Mesenchymal stem cell (in vitro differentiated cells and primary cell): ENCODE measurements at regions not wholly inside any gene's neighbourhood (a gene's known extent, or its start where the extent isn't known, plus 50 kb on each side); places are given as distances from the start of the nearest gene placed in this dataset.

Experiments
- DNase-seq: peaks from one replicate; pipeline ENCODE4 v3.0.0-alpha.2; 2013
- H2AFZ ChIP-seq: one replicate; pipeline ENCODE4 v1.6.1; 2013; ENCODE audit warnings: low read depth, mild to moderate bottlenecking, control low read depth, inconsistent platforms, low read length, moderate library complexity
- H2AK5ac ChIP-seq: 2 replicates; pipeline ENCODE4 v1.6.1; 2013; ENCODE audit warnings: low read length, moderate library complexity, mild to moderate bottlenecking, inconsistent platforms; ENCODE audit not compliant: severe bottlenecking
- H2BK120ac ChIP-seq: one replicate; pipeline ENCODE4 v1.6.1; 2013; ENCODE audit warnings: low read depth, mild to moderate bottlenecking, inconsistent platforms, low read length, moderate library complexity
- H2BK12ac ChIP-seq, 2 experiments: one replicate each; pipeline ENCODE4 v1.6.1; 2013; ENCODE audit warnings: inconsistent platforms in 2 of 2, low read length in 2 of 2, mild to moderate bottlenecking in 2 of 2, moderate library complexity in 2 of 2, control low read depth in 1 of 2
- H2BK15ac ChIP-seq: one replicate; pipeline ENCODE4 v1.6.1; 2013; ENCODE audit warnings: mild to moderate bottlenecking, low read depth, inconsistent platforms; ENCODE audit not compliant: poor library complexity, severe bottlenecking
- H2BK5ac ChIP-seq: 2 replicates; pipeline ENCODE4 v1.6.1; 2013; ENCODE audit warnings: low read depth, mild to moderate bottlenecking, low read length, control low read depth, inconsistent platforms; ENCODE audit not compliant: poor library complexity, severe bottlenecking
- H3K14ac ChIP-seq, 2 experiments: one replicate each; pipeline ENCODE4 v1.6.1; 2013; ENCODE audit warnings: inconsistent platforms in 2 of 2, low read length in 2 of 2, control low read depth in 1 of 2, mild to moderate bottlenecking in 1 of 2, moderate library complexity in 1 of 2
- H3K18ac ChIP-seq, 2 experiments: one replicate each; pipeline ENCODE4 v1.6.1; 2013; ENCODE audit warnings: inconsistent platforms in 2 of 2, low read length in 2 of 2, control low read depth in 1 of 2, low read depth in 1 of 2, mild to moderate bottlenecking in 1 of 2
- H3K23ac ChIP-seq, 2 experiments: one replicate each; pipeline ENCODE4 v1.6.1; 2013; ENCODE audit warnings: inconsistent platforms in 2 of 2, low read length in 2 of 2, mild to moderate bottlenecking in 2 of 2, moderate library complexity in 2 of 2, control low read depth in 1 of 2
- H3K27ac ChIP-seq: 2 replicates; pipeline ENCODE4 v1.5.1; 2013; ENCODE audit warnings: mild to moderate bottlenecking, moderate library complexity, low read length, control low read depth, inconsistent platforms; ENCODE audit not compliant: poor library complexity, severe bottlenecking
- H3K27me3 ChIP-seq, 2 experiments: 2 replicates each; pipeline versions ENCODE4 v1.6.1 to v1.7.0; 2013; ENCODE audit warnings: low read length in 2 of 2, mild to moderate bottlenecking in 2 of 2, moderate library complexity in 2 of 2, control low read depth in 1 of 2, inconsistent platforms in 1 of 2; ENCODE audit not compliant: control insufficient read depth in 1 of 2, insufficient read depth in 1 of 2
- H3K36me3 ChIP-seq, 2 experiments: 2 replicates each; pipeline versions ENCODE4 v1.6.1 to v1.7.0; 2013; ENCODE audit warnings: low read length in 2 of 2, control low read depth in 1 of 2, inconsistent platforms in 1 of 2, low read depth in 1 of 2, mild to moderate bottlenecking in 1 of 2; ENCODE audit not compliant: insufficient read depth in 2 of 2, control insufficient read depth in 1 of 2
- H3K4ac ChIP-seq, 2 experiments: one replicate each; pipeline ENCODE4 v1.6.1; 2013; ENCODE audit warnings: inconsistent platforms in 2 of 2, low read length in 2 of 2, mild to moderate bottlenecking in 2 of 2, moderate library complexity in 2 of 2, control low read depth in 1 of 2, low read depth in 1 of 2
- H3K4me1 ChIP-seq: 2 replicates; pipeline ENCODE4 v1.6.1; 2013; ENCODE audit warnings: low read depth, low read length, control low read depth; ENCODE audit not compliant: control insufficient read depth, insufficient read depth
- H3K4me2 ChIP-seq: 2 replicates; pipeline ENCODE4 v1.6.1; 2013; ENCODE audit warnings: low read length, mild to moderate bottlenecking, inconsistent platforms; ENCODE audit not compliant: poor library complexity, severe bottlenecking
- H3K4me3 ChIP-seq, 2 experiments: 2 replicates each; pipeline versions ENCODE4 v1.5.1 to v1.7.0; 2013; ENCODE audit warnings: low read length in 2 of 2, mild to moderate bottlenecking in 2 of 2, control low read depth in 1 of 2, low read depth in 1 of 2; ENCODE audit not compliant: insufficient read depth in 1 of 2
- H3K79me1 ChIP-seq: replicated peaks from 2 replicates; pipeline ENCODE4 v1.6.1; 2013; ENCODE audit warnings: mild to moderate bottlenecking, control low read depth, low read length, inconsistent platforms; ENCODE audit not compliant: poor library complexity, severe bottlenecking
- H3K9ac ChIP-seq: 2 replicates; pipeline ENCODE4 v1.7.0; 2013; ENCODE audit warnings: mild to moderate bottlenecking, low read length, moderate library complexity
- H3K9me3 ChIP-seq: 2 replicates; pipeline ENCODE4 v1.7.0; 2013; ENCODE audit warnings: mild to moderate bottlenecking, low read length; ENCODE audit not compliant: control insufficient read depth
- H4K8ac ChIP-seq: one replicate; pipeline ENCODE4 v1.6.1; 2013; ENCODE audit warnings: inconsistent platforms, mild to moderate bottlenecking, low read length, moderate library complexity
- H4K91ac ChIP-seq: one replicate; pipeline ENCODE4 v1.6.1; 2013; ENCODE audit warnings: mild to moderate bottlenecking, low read length, inconsistent platforms
- WGBS: methylation state at CpG from one replicate; pipeline ENCODE4 v1.1.7; 2013; ENCODE audit warnings: mixed read lengths; 5-methylcytosine and 5-hydroxymethylcytosine counted together

GRCh38 chr12:126425264-126425663 lies 1360.0 kb downstream of the AACS start:
- Histone ChIP-seq H3K27me3 (no peaks in the 10 kb centered on the region), H3K9ac (no peak overlapping the region), H3K79me1 (no peaks in the 10 kb centered on the region), H3K18ac (no peak overlapping the region), H3K4me2 (no peak overlapping the region), H2BK120ac (no peak overlapping the region), H4K8ac (no peak overlapping the region), H3K14ac (no peak overlapping the region), H3K23ac (no peak overlapping the region), H4K91ac (no peak overlapping the region), H3K4ac (no peak overlapping the region), H2BK12ac (no peak overlapping the region), H3K4me3 (no peak overlapping the region), H2BK15ac (no peak overlapping the region), H3K36me3 (no peaks in the 10 kb centered on the region), H3K27ac (no peak overlapping the region), H3K9me3 (no peaks in the 10 kb centered on the region), H2AFZ (no peak overlapping the region), H2BK5ac (no peak overlapping the region), H2AK5ac (no peak overlapping the region), H3K4me1 (no peaks in the 10 kb centered on the region)
- 35% methylated on average over 4 of the region's 7 CpGs for WGBS
- DNase-seq, result no peak

GRCh38 chr12:126428769-126429168 lies 1363.5 kb downstream of the AACS start:
- H3K27ac ChIP-seq, result no peak overlapping the region
- no peak overlapping the region for H3K9ac ChIP-seq
- H2BK15ac ChIP-seq, result no peak overlapping the region
- no peak for DNase-seq
- no peak overlapping the region for H4K91ac ChIP-seq
- no peak overlapping the region for H2BK120ac ChIP-seq
- no peak overlapping the region for H2BK12ac ChIP-seq
- H3K9me3 ChIP-seq, result no peaks in the 10 kb centered on the region
- no peak overlapping the region for H3K23ac ChIP-seq
- no peak overlapping the region for H3K4me2 ChIP-seq
- no peak overlapping the region for H3K18ac ChIP-seq
- WGBS, result 33% methylated on average over 2 of the region's 5 CpGs
- no peak overlapping the region for H2AK5ac ChIP-seq
- no peak overlapping the region for H4K8ac ChIP-seq
- no peak overlapping the region for H2BK5ac ChIP-seq
- no peaks in the 10 kb centered on the region for H3K79me1 ChIP-seq
- H3K27me3 ChIP-seq, result no peaks in the 10 kb centered on the region
- H3K14ac ChIP-seq, result no peak overlapping the region
- H3K4me3 ChIP-seq, result no peak overlapping the region
- H3K4ac ChIP-seq, result no peak overlapping the region
- H3K4me1 ChIP-seq, result no peaks in the 10 kb centered on the region
- H2AFZ ChIP-seq, result no peak overlapping the region
- no peaks in the 10 kb centered on the region for H3K36me3 ChIP-seq

GRCh38 chr12:126430921-126431320 lies 1365.7 kb downstream of the AACS start:
- no peak overlapping the region for H3K18ac ChIP-seq
- no peaks in the 10 kb centered on the region for H3K27me3 ChIP-seq
- no peaks in the 10 kb centered on the region for H3K36me3 ChIP-seq
- no peak overlapping the region for H3K27ac ChIP-seq
- no peak overlapping the region for H3K14ac ChIP-seq
- no peak overlapping the region for H3K23ac ChIP-seq
- H3K79me1 ChIP-seq, result no peaks in the 10 kb centered on the region
- no peak overlapping the region for H4K91ac ChIP-seq
- no peak overlapping the region for H3K4ac ChIP-seq
- H2BK12ac ChIP-seq, result no peak overlapping the region
- no peak for DNase-seq
- H3K9ac ChIP-seq, result no peak overlapping the region
- H3K4me3 ChIP-seq, result no peak overlapping the region
- peaks cover 5% of the 10 kb centered on the region for H3K9me3 ChIP-seq
- H2BK5ac ChIP-seq, result no peak overlapping the region
- no peak overlapping the region for H2BK120ac ChIP-seq
- no peaks in the 10 kb centered on the region for H3K4me1 ChIP-seq
- no peak overlapping the region for H3K4me2 ChIP-seq
- no peak overlapping the region for H2AK5ac ChIP-seq
- no peak overlapping the region for H2BK15ac ChIP-seq
- no peak overlapping the region for H4K8ac ChIP-seq
- no peak overlapping the region for H2AFZ ChIP-seq
- WGBS, result 8% methylated on average over 1 of the region's 2 CpGs

GRCh38 chr12:126431767-126432166 lies 1366.5 kb downstream of the AACS start:
- H3K9me3 ChIP-seq, result peaks cover 5% of the 10 kb centered on the region
- no peaks in the 10 kb centered on the region for H3K4me1 ChIP-seq
- no peak overlapping the region for H3K4me3 ChIP-seq
- 81% methylated on average over 6 of the region's 6 CpGs for WGBS
- no peak overlapping the region for H3K4ac ChIP-seq
- H3K18ac ChIP-seq, result no peak overlapping the region
- H3K27ac ChIP-seq, result no peak overlapping the region
- H2BK5ac ChIP-seq, result no peak overlapping the region
- H2BK12ac ChIP-seq, result no peak overlapping the region
- H2BK120ac ChIP-seq, result no peak overlapping the region
- no peak overlapping the region for H2BK15ac ChIP-seq
- no peaks in the 10 kb centered on the region for H3K79me1 ChIP-seq
- no peak overlapping the region for H2AK5ac ChIP-seq
- H3K23ac ChIP-seq, result no peak overlapping the region
- H3K9ac ChIP-seq, result no peak overlapping the region
- H3K27me3 ChIP-seq, result no peaks in the 10 kb centered on the region
- no peak overlapping the region for H3K4me2 ChIP-seq
- no peaks in the 10 kb centered on the region for H3K36me3 ChIP-seq
- H4K8ac ChIP-seq, result no peak overlapping the region
- no peak overlapping the region for H4K91ac ChIP-seq
- no peak for DNase-seq
- no peak overlapping the region for H2AFZ ChIP-seq
- H3K14ac ChIP-seq, result no peak overlapping the region
